ENCODE measurements at regions not wholly inside any gene's neighbourhood (a gene's known extent, or its start where the extent isn't known, plus 50 kb on each side); places are given as distances from the start of the nearest gene placed in this dataset.
"Not testable (repeated sequence)": the region's sequence is repeated elsewhere in the genome, so short reads cannot be mapped to it uniquely, and the experiment has no call there.

DNA sequence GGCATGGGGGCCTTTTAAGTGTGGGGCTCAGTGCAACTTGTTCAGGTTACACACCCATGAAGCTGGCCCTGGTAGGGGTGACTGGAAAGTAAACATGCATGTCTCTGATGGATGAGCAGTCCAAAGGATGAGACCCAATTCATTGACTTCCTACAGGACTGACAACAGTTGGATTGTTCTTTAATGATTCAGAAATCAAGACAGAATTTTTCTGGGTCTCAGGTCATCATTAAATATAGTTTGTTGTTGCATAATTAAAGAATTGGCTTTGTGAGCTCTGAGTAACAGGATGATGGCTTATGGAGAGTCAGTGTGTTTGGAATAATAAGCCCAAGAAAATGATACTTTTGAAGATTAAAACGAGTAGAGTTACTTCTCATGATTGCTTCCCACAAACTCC lies 604.2 kb upstream of the CLINT1 start:
- intact Hi-C loops (cut with DNase I), result no loop called here
- DNase-seq (ENCODE audit: low spot score), result no peak

- no peak for DNase-seq (ENCODE audit: low spot score)
- intact Hi-C loops (cut with DNase I), result no loop called here
Observed at GRCh38 chr5:158462349-158463114, 603.6 kb upstream of the CLINT1 start.

- intact Hi-C loops (cut with DNase I), result no loop called here
- DNase-seq (ENCODE audit: low spot score), result no peak
Observed at GRCh38 chr5:158461240-158461854, 602.4 kb upstream of the CLINT1 start.

DNA sequence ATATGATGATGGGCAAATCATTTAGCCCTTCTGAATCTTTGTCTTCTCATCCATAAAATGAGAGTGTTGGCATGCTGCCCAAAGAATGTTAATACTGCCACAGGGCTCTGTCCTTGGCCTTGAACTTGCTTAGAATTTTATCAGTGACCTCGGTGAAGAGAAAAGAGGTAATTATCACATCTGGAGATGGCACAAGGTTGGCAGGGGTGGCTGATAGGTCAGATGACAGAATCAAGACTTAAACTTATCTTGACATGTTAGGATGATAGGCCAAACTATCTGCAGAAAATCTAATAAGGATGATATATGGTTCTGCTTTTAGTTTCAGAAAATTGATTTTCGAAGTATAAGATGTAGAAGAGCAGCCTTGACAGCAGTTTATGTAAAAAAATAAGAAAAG lies 599.1 kb upstream of the CLINT1 start:
- DNase-seq (ENCODE audit: low spot score), result no peak
- intact Hi-C loops (cut with DNase I), result no loop called here

DNA sequence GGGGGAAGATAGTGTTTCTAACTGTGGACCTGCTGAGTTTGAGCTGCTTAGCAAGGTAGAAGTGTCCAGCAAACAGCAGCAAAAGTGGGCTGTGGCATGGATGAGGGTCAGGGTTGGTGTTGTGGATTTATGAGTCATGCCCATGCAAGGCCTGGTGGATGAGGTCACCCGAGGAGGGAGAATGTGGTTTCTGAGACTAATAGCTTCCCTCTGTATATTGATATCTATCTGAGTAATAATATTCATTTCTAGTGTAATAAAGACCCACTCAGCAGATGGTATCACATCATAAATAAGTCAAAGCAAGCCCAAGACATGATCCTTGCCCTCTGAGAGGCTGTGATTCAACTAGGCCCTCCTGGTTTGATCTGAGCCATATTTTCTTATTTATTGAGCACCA lies 597.8 kb upstream of the CLINT1 start:
- DNase-seq (ENCODE audit: low spot score), result no peak
- intact Hi-C loops (cut with DNase I), result no loop called here

GRCh38 chr5:158456241-158456640 lies 597.3 kb upstream of the CLINT1 start:
- intact Hi-C loops (cut with DNase I), result no loop called here
- no peak for DNase-seq (ENCODE audit: low spot score)

GRCh38 chr5:158451993-158452672 lies 593.2 kb upstream of the CLINT1 start:
- no peak for DNase-seq (ENCODE audit: low spot score)
- intact Hi-C loops (cut with DNase I), result no loop called here

DNA sequence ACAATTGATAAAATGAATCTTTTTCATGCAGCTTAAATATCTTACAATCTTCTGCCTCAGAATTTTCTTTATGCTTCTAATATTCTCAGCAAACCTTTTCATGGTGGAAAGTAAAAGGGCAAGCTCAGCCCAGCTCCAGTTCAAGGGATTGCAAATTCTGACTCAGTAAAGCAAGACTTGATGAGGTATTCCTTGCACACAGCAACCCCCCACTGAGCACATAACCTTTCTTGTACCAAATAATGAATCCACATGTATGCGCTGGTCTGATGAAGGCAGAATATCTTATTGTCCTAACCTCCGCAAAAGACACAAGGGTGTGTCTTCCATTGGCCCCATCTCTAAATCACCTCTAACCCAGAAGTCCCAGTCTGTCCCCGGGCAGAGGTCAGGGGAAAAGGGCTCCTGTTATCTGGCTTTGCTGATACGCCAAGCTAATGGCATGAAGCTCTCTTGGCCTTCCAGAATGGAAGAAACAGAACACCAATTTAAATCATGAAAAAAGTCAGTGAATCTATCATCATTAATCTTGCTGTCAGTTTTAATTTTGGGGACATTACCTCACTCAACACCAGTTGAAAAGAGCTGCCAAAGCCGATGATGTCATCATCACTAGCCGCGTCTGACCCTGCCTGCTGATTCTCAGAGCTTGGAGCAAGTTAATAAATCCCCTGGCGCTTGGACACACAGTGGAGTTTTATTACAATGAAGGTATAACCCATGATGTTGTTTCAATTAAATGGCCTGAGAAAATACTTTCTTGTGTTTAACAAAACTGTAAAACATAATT lies 592.5 kb upstream of the CLINT1 start:
- DNase-seq (ENCODE audit: low spot score), result no peak

GRCh38 chr5:158450751-158451171 lies 591.8 kb upstream of the CLINT1 start:
- intact Hi-C loops (cut with DNase I), result no loop called here
- no peak for DNase-seq (ENCODE audit: low spot score)

More for the DNA sequence above, 592.5 kb upstream of the CLINT1 start:
- intact Hi-C loops (cut with DNase I), result no loop called here

DNA sequence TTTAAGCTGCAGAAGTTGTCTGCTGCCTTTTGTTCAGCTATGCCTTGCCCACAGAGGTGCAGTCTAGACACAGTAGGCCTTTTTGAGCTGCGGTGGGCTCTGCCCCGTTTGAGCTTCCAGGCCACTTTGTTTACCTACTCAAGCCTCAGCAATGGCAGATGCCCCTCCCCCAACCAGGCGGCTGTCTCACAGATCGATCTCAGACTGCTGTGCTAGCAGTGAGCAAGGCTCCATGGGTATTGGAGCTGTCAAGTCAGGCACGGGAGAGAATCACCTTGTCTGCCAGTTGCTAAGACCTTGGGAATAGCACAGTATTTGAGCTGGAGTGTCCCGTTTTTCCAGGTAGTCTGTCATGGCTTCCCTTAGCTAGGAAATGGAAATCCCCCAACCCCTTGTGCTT lies 587.8 kb upstream of the CLINT1 start:
- DNase-seq (ENCODE audit: low spot score); intact Hi-C loops (cut with DNase I): not testable (repeated sequence)

GRCh38 chr5:158439204-158439603 lies 580.3 kb upstream of the CLINT1 start:
- DNase-seq (ENCODE audit: low spot score); intact Hi-C loops (cut with DNase I): not testable (repeated sequence)

- intact Hi-C loops (cut with DNase I), result no loop called here
- DNase-seq (ENCODE audit: low spot score), result no peak
Observed at GRCh38 chr5:158436271-158437065, 577.5 kb upstream of the CLINT1 start.

GRCh38 chr5:158435161-158435616 lies 576.2 kb upstream of the CLINT1 start:
- intact Hi-C loops (cut with DNase I), result no loop called here
- DNase-seq (ENCODE audit: low spot score), result no peak

GRCh38 chr5:158434749-158435148 lies 575.8 kb upstream of the CLINT1 start:
- intact Hi-C loops (cut with DNase I), result no loop called here

GRCh38 chr5:158433634-158434033 lies 574.7 kb upstream of the CLINT1 start:
- intact Hi-C loops (cut with DNase I), result no loop called here
- DNase-seq (ENCODE audit: low spot score), result no peak

More at GRCh38 chr5:158434749-158435148, 575.8 kb upstream of the CLINT1 start:
- DNase-seq (ENCODE audit: low spot score), result no peak

DNA sequence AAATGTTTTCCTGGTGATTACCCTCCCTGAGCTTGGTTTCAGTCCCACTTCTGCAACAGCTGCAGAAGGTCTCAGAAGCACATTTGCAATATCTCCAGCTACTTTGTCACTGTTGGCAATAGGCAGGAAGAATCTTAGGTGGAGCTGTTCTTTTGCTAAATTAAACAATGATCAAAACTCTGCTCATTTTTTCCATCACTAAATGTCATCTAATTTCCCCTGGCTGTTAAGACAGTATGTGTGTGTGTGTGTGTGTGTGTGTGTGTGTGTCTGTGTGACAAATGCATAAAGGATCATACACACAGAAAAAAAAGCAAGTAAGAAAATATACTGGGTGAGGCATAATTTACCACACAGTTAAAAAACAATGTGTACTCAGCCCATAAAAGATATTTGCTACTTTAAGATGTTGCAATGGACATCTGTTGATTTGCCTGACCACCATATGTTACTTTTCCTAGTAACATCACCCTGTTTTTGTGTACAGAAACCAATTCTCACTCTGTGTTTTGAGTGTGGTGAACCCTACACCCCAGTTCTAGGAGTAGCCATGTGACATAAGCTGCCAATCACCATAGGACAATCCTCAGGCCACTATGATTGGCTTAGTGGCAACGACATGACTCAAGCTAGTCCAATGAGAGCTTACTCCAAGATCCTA lies 572.6 kb upstream of the CLINT1 start:
- intact Hi-C loops (cut with DNase I), result no loop called here
- DNase-seq (ENCODE audit: low spot score), result no peak

DNA sequence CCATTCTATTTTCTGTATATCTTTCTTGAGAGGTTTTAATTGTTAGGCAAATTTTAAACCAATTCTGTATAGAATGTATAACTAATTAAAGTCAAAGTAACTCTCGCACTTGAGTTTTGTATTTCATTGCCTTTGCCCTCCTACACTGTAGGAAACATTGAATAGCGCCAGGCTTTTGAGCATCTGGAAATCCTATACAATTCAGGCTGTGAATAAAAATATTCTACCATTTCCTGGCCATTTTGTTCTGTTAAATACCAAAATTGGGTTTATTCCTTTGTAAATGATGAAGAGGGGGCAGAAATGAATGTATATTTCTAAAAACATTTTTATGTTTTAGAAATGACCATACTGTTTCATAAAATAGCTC lies 571.8 kb upstream of the CLINT1 start:
- intact Hi-C loops (cut with DNase I), result no loop called here

GRCh38 chr5:158430166-158430797 lies 571.3 kb upstream of the CLINT1 start:
- intact Hi-C loops (cut with DNase I), result no loop called here
- DNase-seq (ENCODE audit: low spot score), result no peak

More for the DNA sequence above, 571.8 kb upstream of the CLINT1 start:
- DNase-seq (ENCODE audit: low spot score), result no peak

Data from cardiac septum (tissue), 1 donor.